CD4-positive, alpha-beta T cell (primary cell): ENCODE measurements at regions not wholly inside any gene's neighbourhood (a gene's known extent, or its start where the extent isn't known, plus 50 kb on each side); places are given as distances from the start of the nearest gene placed in this dataset.

ENCODE experiments used
- ATAC-seq: fragments of 200-7000 bp; cut with Tn5 transposase; one replicate; pipeline ENCODE4 v1.10.0; 2022; ENCODE audit warnings: mild to moderate bottlenecking; ENCODE audit not compliant: poor library complexity
- CTCF ChIA-PET: fragments of 350-600 bp; sonication (Branson Sonifier 250); formaldehyde crosslinking; loops from one replicate; lab custom pipeline; 2021; ENCODE audit warnings: antibody characterized with exemption, inconsistent platforms; lab: Charles Lee
- POLR2A ChIA-PET: fragments of 350-600 bp; sonication (Branson Sonifier 250); formaldehyde crosslinking; loops from one replicate; lab custom pipeline; 2021; ENCODE audit warnings: antibody characterized with exemption, inconsistent platforms; lab: Charles Lee
- DNase-seq, 14 experiments: peaks; one replicate each; pipeline ENCODE4 v3.0.0-alpha.2; 2013 to 2020; ENCODE audit warnings: mixed read lengths in 2 of 14
- H3K27ac ChIP-seq, 2 donors: one replicate each; pipeline versions ENCODE4 v1.5.1 to v1.7.0; 2013; ENCODE audit warnings: low read length in 2 of 2, low read depth in 1 of 2, mild to moderate bottlenecking in 1 of 2
- H3K27me3 ChIP-seq, 2 experiments: 1 replicate in 1 of 2; 2 replicates in 1 of 2; pipeline versions ENCODE4 v1.6.1 to v1.7.0; 2013; ENCODE audit warnings: low read length in 2 of 2, control low read depth in 1 of 2, mild to moderate bottlenecking in 1 of 2, moderate library complexity in 1 of 2; ENCODE audit not compliant: insufficient read depth in 2 of 2, control insufficient read depth in 1 of 2
- H3K36me3 ChIP-seq: one replicate; pipeline ENCODE4 v1.6.1; 2013; ENCODE audit warnings: low read length, control low read depth; ENCODE audit not compliant: insufficient read depth
- H3K4me1 ChIP-seq: one replicate; pipeline ENCODE4 v1.6.1; 2013; ENCODE audit warnings: low read length, control low read depth; ENCODE audit not compliant: insufficient read depth
- H3K4me3 ChIP-seq: one replicate; pipeline ENCODE4 v1.5.1; 2013; ENCODE audit warnings: mild to moderate bottlenecking, low read length, moderate library complexity
- H3K9me3 ChIP-seq, 2 experiments: 1 replicate in 1 of 2; 2 replicates in 1 of 2; pipeline versions ENCODE4 v1.6.1 to v1.7.0; 2013; ENCODE audit warnings: low read length in 2 of 2, mild to moderate bottlenecking in 2 of 2, control low read depth in 1 of 2, moderate library complexity in 1 of 2; ENCODE audit not compliant: control insufficient read depth in 1 of 2, insufficient read depth in 1 of 2
- H3K27ac Mint-ChIP-seq: one replicate; pipeline ENCODE4 v1.8.0; 2020; ENCODE audit warnings: mixed read lengths
- H3K27me3 Mint-ChIP-seq: one replicate; pipeline ENCODE4 v1.8.0; 2021; ENCODE audit warnings: mixed read lengths
- H3K36me3 Mint-ChIP-seq: one replicate; pipeline ENCODE4 v1.8.0; 2021; ENCODE audit warnings: low read depth, mixed read lengths
- H3K4me1 Mint-ChIP-seq: one replicate; pipeline ENCODE4 v1.8.0; 2021; ENCODE audit warnings: low read depth, mixed read lengths
- H3K4me3 Mint-ChIP-seq: one replicate; pipeline ENCODE4 v1.8.0; 2020; ENCODE audit warnings: mild to moderate bottlenecking, mixed read lengths
- H3K9me3 Mint-ChIP-seq: one replicate; pipeline ENCODE4 v1.8.0; 2020; ENCODE audit warnings: mixed read lengths
- intact Hi-C, 2 experiments: fragments of 100-400 bp; cut with DNase I in 1 of 2; cut with micrococcal nuclease in 1 of 2; formaldehyde crosslinking; loops; one replicate each; pipeline versions ENCODE4 v1.15.1 to v1.9.0; 2023 to 2025; cut with DNase I, micrococcal nuclease
- TF ChIP-seq, protein P1 (sequence below): fragments of 200-600 bp; IDR thresholded peaks from one replicate; pipeline ENCODE4 v1.8.0; 2022; ENCODE audit warnings: antibody characterized with exemption, mild to moderate bottlenecking

DNA sequence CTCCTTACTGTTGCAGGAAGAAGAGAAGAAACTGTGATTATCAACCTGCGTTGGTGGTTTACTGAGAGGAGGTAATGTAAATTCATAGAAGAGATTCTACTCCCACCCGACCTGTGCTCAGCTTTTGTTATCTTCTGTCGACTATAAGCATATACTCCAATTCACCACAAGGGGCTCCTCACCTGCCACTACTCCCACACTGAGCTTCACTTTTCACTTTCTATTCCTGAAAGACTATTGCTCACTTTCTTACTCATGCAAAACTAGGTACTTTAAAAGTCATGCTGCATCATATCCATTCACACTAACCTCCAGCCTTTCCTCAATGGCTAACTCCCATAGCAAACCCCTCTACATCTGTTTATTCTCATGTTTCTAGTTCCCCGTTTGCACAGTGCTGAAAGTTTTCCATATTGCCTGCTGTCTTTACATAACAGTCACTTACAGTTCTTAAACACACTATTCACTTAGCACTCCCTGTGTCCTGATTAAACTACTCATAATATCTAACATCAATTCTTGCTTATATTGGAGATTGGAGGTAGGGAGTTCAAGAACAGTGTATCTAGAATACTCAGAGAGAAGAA, 1062.6 kb downstream of the NR2F1-AS1 start:
- no peaks in the 10 kb centered on the region for H3K36me3 ChIP-seq
- no peak overlapping the region for H3K4me3 ChIP-seq
- Mint-ChIP-seq H3K4me1 (no peaks in the 10 kb centered on the region), H3K4me3 (no peak overlapping the region), H3K27me3 (no peaks in the 10 kb centered on the region), H3K27ac (no peak overlapping the region), H3K36me3 (no peaks in the 10 kb centered on the region), H3K9me3 (peaks cover 10% of the 10 kb centered on the region)
- peaks cover 0 to 3% of the 10 kb centered on the region in 2 experiments for H3K9me3 ChIP-seq
- ChIA-PET POLR2A (no interaction called here), CTCF (no interaction called here)
- H3K27me3 ChIP-seq: no peaks in the 10 kb centered on the region
- intact Hi-C loops: no loop called here
- TF ChIP-seq, protein P1, sequence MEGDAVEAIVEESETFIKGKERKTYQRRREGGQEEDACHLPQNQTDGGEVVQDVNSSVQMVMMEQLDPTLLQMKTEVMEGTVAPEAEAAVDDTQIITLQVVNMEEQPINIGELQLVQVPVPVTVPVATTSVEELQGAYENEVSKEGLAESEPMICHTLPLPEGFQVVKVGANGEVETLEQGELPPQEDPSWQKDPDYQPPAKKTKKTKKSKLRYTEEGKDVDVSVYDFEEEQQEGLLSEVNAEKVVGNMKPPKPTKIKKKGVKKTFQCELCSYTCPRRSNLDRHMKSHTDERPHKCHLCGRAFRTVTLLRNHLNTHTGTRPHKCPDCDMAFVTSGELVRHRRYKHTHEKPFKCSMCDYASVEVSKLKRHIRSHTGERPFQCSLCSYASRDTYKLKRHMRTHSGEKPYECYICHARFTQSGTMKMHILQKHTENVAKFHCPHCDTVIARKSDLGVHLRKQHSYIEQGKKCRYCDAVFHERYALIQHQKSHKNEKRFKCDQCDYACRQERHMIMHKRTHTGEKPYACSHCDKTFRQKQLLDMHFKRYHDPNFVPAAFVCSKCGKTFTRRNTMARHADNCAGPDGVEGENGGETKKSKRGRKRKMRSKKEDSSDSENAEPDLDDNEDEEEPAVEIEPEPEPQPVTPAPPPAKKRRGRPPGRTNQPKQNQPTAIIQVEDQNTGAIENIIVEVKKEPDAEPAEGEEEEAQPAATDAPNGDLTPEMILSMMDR: no peak
- H3K4me1 ChIP-seq: no peaks in the 10 kb centered on the region
- H3K27ac ChIP-seq: no peak overlapping the region
- DNase-seq (no peak), ATAC-seq (no peak)

DNA sequence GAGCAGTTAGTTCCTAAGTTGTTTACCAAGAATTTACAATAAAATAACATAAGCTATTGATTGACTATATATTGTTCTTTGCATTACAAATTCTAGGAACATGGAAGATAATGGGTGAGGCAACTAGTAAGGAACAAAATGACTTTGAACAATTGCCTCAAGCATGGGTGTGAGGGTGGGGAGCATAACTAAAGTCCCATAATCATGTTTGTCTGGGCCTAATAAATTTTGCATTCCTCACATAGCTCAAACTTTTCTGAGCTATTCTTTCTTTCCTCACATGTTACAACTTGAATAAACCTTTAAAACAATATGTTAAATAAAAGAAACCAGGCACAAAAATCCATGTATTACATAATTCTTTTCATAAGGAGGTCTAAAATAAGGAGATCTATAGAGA, 1066.1 kb downstream of the NR2F1-AS1 start:
- Histone ChIP-seq H3K27ac (no peak overlapping the region), H3K9me3 (peaks cover 5 to 6% of the 10 kb centered on the region in 2 experiments), H3K4me3 (no peak overlapping the region), H3K27me3 (no peaks in the 10 kb centered on the region), H3K36me3 (no peaks in the 10 kb centered on the region), H3K4me1 (no peaks in the 10 kb centered on the region)
- Mint-ChIP-seq H3K27me3 (no peaks in the 10 kb centered on the region), H3K4me1 (no peaks in the 10 kb centered on the region), H3K27ac (no peak overlapping the region), H3K36me3 (no peaks in the 10 kb centered on the region), H3K9me3 (peaks cover 20% of the 10 kb centered on the region), H3K4me3 (no peak overlapping the region)
- DNase-seq (no peak), ATAC-seq (no peak)
- ChIA-PET POLR2A (no interaction called here), CTCF (no interaction called here)
- intact Hi-C loops: no loop called here
- TF ChIP-seq, protein P1: no peak

DNA sequence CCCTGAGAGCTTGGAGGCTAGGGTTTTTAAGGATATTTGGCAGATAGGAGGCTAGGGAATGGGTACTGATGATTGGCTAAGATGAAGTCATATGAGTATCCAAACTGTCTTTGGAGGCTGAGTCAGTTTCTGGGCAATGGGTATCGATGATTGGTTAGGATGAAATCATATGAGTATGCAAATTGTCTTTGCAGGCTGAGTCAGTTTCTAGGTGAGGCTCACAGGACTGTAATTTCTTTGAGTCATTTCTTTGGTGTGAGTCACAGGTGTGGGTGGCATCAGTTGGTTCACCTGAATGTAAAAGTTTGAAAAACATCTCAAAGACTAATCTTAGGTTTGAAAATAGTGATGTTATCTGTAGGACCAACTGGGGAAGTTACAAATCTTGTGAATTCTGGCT, 1068.0 kb downstream of the NR2F1-AS1 start:
- Mint-ChIP-seq H3K27ac (no peak overlapping the region), H3K4me1 (no peaks in the 10 kb centered on the region), H3K9me3 (peaks cover 18% of the 10 kb centered on the region), H3K36me3 (no peaks in the 10 kb centered on the region), H3K27me3 (no peaks in the 10 kb centered on the region), H3K4me3 (no peak overlapping the region)
- TF ChIP-seq, protein P1: no peak
- H3K4me1 ChIP-seq: no peaks in the 10 kb centered on the region
- intact Hi-C loops: no loop called here
- no peaks in the 10 kb centered on the region for H3K27me3 ChIP-seq
- no peak overlapping the region for H3K4me3 ChIP-seq
- DNase-seq: no peak
- peaks cover 10 to 12% of the 10 kb centered on the region in 2 experiments for H3K9me3 ChIP-seq
- no peak overlapping the region for H3K27ac ChIP-seq
- ChIA-PET CTCF (no interaction called here), POLR2A (no interaction called here)
- no peak for ATAC-seq
- no peaks in the 10 kb centered on the region for H3K36me3 ChIP-seq
